OCI-LY7 (cell line): ENCODE measurements at regions not wholly inside any gene's neighbourhood (a gene's known extent, or its start where the extent isn't known, plus 50 kb on each side); places are given as distances from the start of the nearest gene placed in this dataset.

Experiments
- BruUV-seq: library from RNA; stranded (reverse); fragments of 400-500 nt; replicated peaks from 2 replicates; lab custom pipeline; 2021; lab: Mats Ljungman, UMichigan
- CTCF ChIA-PET: fragments of 300-600 bp; sonication (Branson Sonifier 250); formaldehyde crosslinking; loops from one replicate; lab custom pipeline; 2022; ENCODE audit warnings: antibody characterized with exemption; ENCODE audit not compliant: unreplicated experiment; lab: Charles Lee
- POLR2A ChIA-PET: fragments of 300-600 bp; sonication (Branson Sonifier 250); formaldehyde crosslinking; loops from one replicate; lab custom pipeline; 2022; ENCODE audit warnings: antibody characterized with exemption; lab: Charles Lee
- DNase-seq: peaks from one replicate; pipeline ENCODE4 v3.0.0-alpha.2; 2015; ENCODE audit warnings: low spot score
- H2AFZ ChIP-seq: fragments of 200-600 bp; sonication (generic), shearing (Covaris generic); 2 replicates; pipeline ENCODE4 v1.6.1; 2014; ENCODE audit warnings: mild to moderate bottlenecking, antibody characterized with exemption, low read length, moderate library complexity
- H3K27ac ChIP-seq: fragments of 200-600 bp; sonication (generic); 2 replicates; pipeline ENCODE4 v1.5.1; 2014; ENCODE audit warnings: mixed run types, low read depth, mild to moderate bottlenecking, moderate library complexity, low read length, inconsistent platforms; ENCODE audit not compliant: poor library complexity, severe bottlenecking
- H3K36me3 ChIP-seq: fragments of 200-600 bp; sonication (generic); 2 replicates; pipeline ENCODE4 v1.6.1; 2014; ENCODE audit warnings: mild to moderate bottlenecking, antibody characterized with exemption, low read length, moderate library complexity, mixed read lengths; ENCODE audit not compliant: insufficient read depth
- H3K4me1 ChIP-seq: fragments of 200-600 bp; sonication (generic); 2 replicates; pipeline ENCODE4 v1.5.1; 2014; ENCODE audit warnings: mild to moderate bottlenecking, low read length; ENCODE audit not compliant: insufficient read depth, poor library complexity, severe bottlenecking
- H3K4me2 ChIP-seq: fragments of 200-600 bp; sonication (generic); 2 replicates; pipeline ENCODE4 v1.6.1; 2014; ENCODE audit warnings: mild to moderate bottlenecking, low read length
- H3K4me3 ChIP-seq: fragments of 200-600 bp; sonication (generic); 2 replicates; pipeline ENCODE4 v1.5.1; 2014; ENCODE audit warnings: mild to moderate bottlenecking, low read depth, low read length; ENCODE audit not compliant: poor library complexity, severe bottlenecking
- H3K79me2 ChIP-seq: fragments of 200-600 bp; sonication (generic); 2 replicates; pipeline ENCODE4 v1.6.1; 2016; ENCODE audit warnings: low read depth, mild to moderate bottlenecking, low read length, moderate library complexity, mixed read lengths; ENCODE audit not compliant: insufficient read depth
- H3K9me2 ChIP-seq: fragments of 200-600 bp; sonication (generic); 2 replicates; pipeline ENCODE4 v1.6.1; 2016; ENCODE audit warnings: mild to moderate bottlenecking, low read length, mixed read lengths; ENCODE audit not compliant: insufficient read depth
- H3K9me3 ChIP-seq: fragments of 200-600 bp; sonication (generic); 2 replicates; pipeline ENCODE4 v1.6.1; 2014; ENCODE audit warnings: mild to moderate bottlenecking, mixed run types, low read length, mixed read lengths
- H4K20me1 ChIP-seq: fragments of 200-600 bp; sonication (generic); 2 replicates; pipeline ENCODE4 v1.6.1; 2014; ENCODE audit warnings: mild to moderate bottlenecking, antibody characterized with exemption, low read length, moderate library complexity, mixed read lengths; ENCODE audit not compliant: insufficient read depth
- EZH2phosphoT487 ChIP-seq: fragments of 200-600 bp; sonication (generic); IDR thresholded peaks from 2 replicates; pipeline ENCODE4 v1.6.1; 2018; ENCODE audit warnings: low read depth, borderline replicate concordance, mild to moderate bottlenecking, mixed run types, antibody characterized with exemption, low read length, moderate library complexity, mixed read lengths
- intact Hi-C: fragments of 100-400 bp; cut with micrococcal nuclease; formaldehyde crosslinking; loops from one replicate; pipeline ENCODE4 v1.10.0; 2022; ENCODE audit not compliant: unreplicated experiment
- TF ChIP-seq, protein P1 (sequence below): fragments of 200-600 bp; sonication (generic); conservative IDR thresholded peaks from 2 replicates; pipeline ENCODE4 v1.5.1; 2014; ENCODE audit warnings: mild to moderate bottlenecking, antibody characterized with exemption, low read length, moderate library complexity, mixed read lengths

DNA sequence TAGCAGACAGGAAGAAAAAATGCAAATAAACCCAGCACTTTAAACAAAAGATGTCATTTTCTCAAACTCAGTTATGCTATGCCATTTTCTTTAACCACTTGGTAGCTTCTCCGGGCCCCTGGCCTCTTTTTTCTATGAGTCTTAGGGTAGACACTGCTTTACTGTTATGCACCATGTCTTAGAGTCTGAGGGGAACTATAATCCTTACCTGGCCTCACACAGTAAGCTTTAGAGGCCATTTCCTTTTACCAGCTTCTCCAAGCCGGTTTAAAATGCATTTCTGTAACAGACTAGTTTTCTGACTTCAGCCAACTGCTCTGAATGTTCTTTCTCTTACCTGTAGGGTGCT, 73.7 kb upstream of the EDEM3 start:
- 0 out of 2 replicates have a peak overlapping the region, but pooled peaks have one; percentile 24 for H2AFZ ChIP-seq
- no peak for TF ChIP-seq EZH2phosphoT487
- TF ChIP-seq, protein P1, sequence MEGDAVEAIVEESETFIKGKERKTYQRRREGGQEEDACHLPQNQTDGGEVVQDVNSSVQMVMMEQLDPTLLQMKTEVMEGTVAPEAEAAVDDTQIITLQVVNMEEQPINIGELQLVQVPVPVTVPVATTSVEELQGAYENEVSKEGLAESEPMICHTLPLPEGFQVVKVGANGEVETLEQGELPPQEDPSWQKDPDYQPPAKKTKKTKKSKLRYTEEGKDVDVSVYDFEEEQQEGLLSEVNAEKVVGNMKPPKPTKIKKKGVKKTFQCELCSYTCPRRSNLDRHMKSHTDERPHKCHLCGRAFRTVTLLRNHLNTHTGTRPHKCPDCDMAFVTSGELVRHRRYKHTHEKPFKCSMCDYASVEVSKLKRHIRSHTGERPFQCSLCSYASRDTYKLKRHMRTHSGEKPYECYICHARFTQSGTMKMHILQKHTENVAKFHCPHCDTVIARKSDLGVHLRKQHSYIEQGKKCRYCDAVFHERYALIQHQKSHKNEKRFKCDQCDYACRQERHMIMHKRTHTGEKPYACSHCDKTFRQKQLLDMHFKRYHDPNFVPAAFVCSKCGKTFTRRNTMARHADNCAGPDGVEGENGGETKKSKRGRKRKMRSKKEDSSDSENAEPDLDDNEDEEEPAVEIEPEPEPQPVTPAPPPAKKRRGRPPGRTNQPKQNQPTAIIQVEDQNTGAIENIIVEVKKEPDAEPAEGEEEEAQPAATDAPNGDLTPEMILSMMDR: no peak
- H4K20me1 ChIP-seq: no peaks in the 10 kb centered on the region
- H3K9me3 ChIP-seq: no peaks in the 10 kb centered on the region
- H3K4me1 ChIP-seq: no peaks in the 10 kb centered on the region
- H3K27ac ChIP-seq: no peak overlapping the region
- no TSS peak for BruUV-seq
- CTCF ChIA-PET: no interaction called here
- intact Hi-C loops: no loop called here
- H3K36me3 ChIP-seq: no peaks in the 10 kb centered on the region
- POLR2A ChIA-PET: interaction anchor here (0.6 to 1.1 kb wide), 6 partner anchors 8 to 798 kb away, joined by 3 to 6 read pairs (median 4); no protein-coding TSS in a partner anchor
- no peak overlapping the region for H3K4me2 ChIP-seq
- DNase-seq: no peak
- no peak overlapping the region for H3K4me3 ChIP-seq
- H3K9me2 ChIP-seq: no peaks in the 10 kb centered on the region
- no peaks in the 10 kb centered on the region for H3K79me2 ChIP-seq

DNA sequence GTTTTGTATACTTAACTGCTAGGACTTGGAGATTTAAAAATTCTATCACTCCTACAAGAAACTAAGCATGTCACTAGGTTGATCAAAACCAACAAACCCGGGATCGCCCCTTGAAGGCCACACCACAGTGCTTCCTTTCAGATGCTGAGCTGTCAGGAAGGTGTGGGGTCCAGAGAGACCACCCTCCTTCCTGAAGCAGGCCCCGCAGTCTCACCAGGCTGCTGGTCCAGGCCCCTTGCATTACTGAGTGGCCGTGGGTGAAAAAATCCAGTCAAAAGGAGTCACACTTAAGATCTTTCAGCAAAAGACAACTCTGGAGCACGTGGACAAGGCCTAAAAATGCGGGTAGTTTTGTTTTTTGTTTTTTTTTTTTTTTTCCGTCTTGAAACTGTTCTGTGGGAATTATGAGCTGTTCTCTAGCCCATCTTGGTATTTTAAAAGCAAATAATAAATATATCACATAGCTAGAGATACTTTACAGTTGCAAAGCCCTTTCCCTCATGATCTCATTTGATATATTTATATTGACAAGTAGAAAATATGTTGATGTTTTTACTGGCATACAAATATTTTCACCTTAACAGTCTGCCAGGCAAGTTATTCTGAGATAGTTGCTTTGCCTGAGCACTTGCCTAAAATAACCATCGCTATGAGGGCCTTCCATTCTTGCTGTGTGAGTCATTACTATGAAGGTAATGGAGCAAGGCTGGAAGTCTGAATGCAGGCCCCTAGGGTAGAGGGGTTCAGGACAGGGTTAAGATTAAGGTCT, 73.1 kb upstream of the EDEM3 start:
- Histone ChIP-seq H3K9me2 (no peaks in the 10 kb centered on the region), H2AFZ (0 out of 2 replicates have a peak overlapping the region, but pooled peaks have one; percentile 24), H3K36me3 (no peaks in the 10 kb centered on the region), H3K9me3 (no peaks in the 10 kb centered on the region), H4K20me1 (no peaks in the 10 kb centered on the region), H3K27ac (no peak overlapping the region), H3K4me2 (no peak overlapping the region), H3K4me1 (no peaks in the 10 kb centered on the region), H3K4me3 (no peak overlapping the region), H3K79me2 (no peaks in the 10 kb centered on the region)
- ChIA-PET POLR2A (interaction anchor here (0.6 to 1.1 kb wide), 6 partner anchors 9 to 799 kb away, joined by 3 to 6 read pairs (median 4); no protein-coding TSS in a partner anchor), CTCF (no interaction called here)
- DNase-seq: no peak
- BruUV-seq: no TSS peak
- intact Hi-C loops: no loop called here
- TF ChIP-seq, protein P1: no peak
- no peak for TF ChIP-seq EZH2phosphoT487

DNA sequence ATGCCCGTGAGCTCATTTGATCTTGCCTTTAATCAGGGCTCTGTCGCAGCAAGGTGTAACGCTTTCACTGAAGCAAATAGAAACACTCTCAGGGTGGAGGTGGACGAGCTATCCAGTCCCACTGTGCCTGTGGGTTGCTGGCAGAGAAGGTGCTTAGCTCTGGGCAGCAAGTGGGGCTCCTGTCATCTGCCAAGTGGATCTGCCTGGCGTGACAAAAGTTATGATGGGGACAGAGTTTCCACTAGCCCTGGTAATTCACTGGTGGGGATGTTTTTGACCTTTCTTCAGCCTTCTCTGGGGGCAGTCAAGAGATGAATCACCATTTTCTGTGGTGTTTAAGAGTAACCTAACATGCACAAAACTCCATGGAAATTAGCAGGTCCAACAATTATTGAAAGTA, 71.3 kb upstream of the EDEM3 start:
- intact Hi-C loops: no loop called here
- ChIA-PET CTCF (no interaction called here), POLR2A (no interaction called here)
- no peaks in the 10 kb centered on the region for H3K36me3 ChIP-seq
- H2AFZ ChIP-seq: no peak overlapping the region
- no peaks in the 10 kb centered on the region for H4K20me1 ChIP-seq
- no peaks in the 10 kb centered on the region for H3K9me3 ChIP-seq
- no peak overlapping the region for H3K27ac ChIP-seq
- no peak overlapping the region for H3K4me3 ChIP-seq
- H3K4me2 ChIP-seq: no peak overlapping the region
- no TSS peak for BruUV-seq
- no peaks in the 10 kb centered on the region for H3K79me2 ChIP-seq
- DNase-seq: no peak
- no peaks in the 10 kb centered on the region for H3K9me2 ChIP-seq
- TF ChIP-seq, protein P1: no peak
- TF ChIP-seq EZH2phosphoT487: no peak
- H3K4me1 ChIP-seq: no peaks in the 10 kb centered on the region
